ENCODE measurements at regions not wholly inside any gene's neighbourhood (a gene's known extent, or its start where the extent isn't known, plus 50 kb on each side); places are given as distances from the start of the nearest gene placed in this dataset.
A peak's percentile ranks its signal among the peaks of the same experiment; 100 is the strongest.
"Not testable (repeated sequence)": the region's sequence is repeated elsewhere in the genome, so short reads cannot be mapped to it uniquely, and the experiment has no call there.

DNA sequence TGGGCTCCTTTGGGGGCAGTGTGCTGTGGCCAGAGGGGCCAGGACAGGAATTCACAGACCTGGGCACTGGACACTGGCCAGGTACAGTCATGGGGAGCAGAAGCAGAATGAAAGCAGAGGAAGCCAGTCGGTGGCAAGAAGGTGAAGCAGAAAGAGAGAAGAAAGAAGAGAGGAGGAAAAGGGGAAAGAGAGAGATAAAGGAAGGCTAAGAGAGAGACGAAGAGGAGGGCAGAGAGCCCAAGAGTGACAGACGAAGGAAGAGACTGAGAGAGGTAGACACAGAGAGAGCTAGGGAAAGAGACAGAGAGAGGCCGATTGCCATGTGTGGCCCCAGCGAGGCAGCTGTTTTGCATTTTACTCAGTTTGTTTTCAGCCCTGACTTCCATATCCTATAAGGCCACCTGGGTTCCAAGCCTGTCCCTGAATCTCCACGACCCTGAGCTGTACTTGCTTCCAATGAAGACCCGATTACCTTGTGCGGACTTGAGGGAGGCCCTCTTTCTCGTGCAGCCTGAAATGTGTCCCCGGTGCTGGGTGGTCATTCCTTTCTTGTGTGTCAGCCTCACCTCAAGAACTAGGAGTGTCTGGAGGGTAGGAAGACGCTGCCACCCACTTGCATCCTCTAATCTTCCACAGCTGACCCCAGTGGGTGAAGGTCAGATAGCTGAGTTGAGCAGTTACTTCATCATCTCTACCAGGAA lies 73.9 kb downstream of the LSM3 start:
- no peak for DNase-seq (ENCODE audit: insufficient read length, low spot score)
- FAIRE-seq: no peak

DNA sequence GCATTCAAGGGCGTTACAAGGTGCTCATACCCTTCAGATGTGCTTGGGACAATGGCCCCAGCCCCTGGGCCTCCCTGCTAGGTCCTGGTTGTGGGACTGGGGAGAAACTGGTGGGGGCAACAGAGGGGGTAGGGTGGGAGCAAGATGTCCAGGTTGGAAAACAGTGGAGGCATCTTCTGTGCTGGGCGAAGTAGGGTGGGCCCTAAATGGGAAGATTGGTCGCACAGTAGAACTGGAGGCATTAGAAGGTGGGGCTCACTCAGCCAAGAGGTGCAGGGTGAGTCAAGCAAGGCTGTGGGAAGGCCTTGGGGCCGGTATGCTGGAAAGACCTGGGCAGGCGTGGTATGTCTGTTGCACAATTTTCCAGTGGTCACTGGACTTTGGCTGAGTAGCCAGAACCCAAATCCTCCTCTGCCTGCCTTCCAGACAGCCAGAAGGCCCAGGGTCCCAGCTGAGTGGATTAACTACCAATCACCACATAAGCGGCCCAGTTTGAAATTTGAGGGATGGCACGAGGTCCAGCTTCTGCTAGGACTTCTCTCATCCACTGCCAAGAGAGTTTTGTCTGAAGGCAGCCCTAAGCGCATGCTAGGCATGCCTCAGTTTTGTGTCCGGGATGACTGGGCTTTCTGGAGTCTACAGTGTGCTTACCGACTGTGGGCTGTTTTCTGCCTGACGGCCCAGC lies 74.5 kb downstream of the LSM3 start:
- no peak for FAIRE-seq

DNA sequence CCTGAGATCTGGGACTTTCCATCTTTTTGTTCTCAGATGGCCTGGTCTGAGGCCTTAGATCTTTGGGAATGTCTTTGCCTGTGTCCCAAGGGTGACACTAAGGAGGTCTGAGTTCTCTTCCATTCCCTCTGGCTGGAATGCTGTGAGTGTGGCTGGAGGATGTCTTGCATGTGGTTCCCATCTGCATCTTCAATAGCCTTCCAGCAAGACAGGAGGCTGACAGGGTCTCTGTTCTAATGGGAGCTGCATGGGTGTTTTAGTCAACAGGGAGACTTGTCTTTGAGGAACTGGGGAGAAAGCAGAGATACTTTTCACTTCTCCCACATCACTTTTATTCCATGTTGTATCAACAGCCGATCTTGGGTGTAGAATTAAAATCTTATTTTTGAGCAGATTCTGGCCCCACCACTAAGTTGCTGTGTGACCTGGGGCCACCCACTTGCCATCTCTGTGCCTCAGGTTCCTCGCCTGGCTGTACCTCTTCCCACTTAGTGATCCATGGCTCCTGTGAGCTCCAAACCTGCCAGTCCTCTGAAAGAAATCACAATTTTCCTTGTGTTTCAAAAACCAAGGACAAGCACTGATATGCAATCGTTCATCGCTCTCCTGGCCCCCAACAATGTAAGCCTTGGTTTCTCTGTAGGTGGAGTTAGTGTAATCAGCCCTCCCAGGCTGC lies 75.2 kb downstream of the LSM3 start:
- FAIRE-seq (no peak), DNase-seq (ENCODE audit: insufficient read length, low spot score) (no peak)

More for the DNA sequence above, 74.5 kb downstream of the LSM3 start:
- DNase-seq (ENCODE audit: insufficient read length, low spot score): no peak

DNA sequence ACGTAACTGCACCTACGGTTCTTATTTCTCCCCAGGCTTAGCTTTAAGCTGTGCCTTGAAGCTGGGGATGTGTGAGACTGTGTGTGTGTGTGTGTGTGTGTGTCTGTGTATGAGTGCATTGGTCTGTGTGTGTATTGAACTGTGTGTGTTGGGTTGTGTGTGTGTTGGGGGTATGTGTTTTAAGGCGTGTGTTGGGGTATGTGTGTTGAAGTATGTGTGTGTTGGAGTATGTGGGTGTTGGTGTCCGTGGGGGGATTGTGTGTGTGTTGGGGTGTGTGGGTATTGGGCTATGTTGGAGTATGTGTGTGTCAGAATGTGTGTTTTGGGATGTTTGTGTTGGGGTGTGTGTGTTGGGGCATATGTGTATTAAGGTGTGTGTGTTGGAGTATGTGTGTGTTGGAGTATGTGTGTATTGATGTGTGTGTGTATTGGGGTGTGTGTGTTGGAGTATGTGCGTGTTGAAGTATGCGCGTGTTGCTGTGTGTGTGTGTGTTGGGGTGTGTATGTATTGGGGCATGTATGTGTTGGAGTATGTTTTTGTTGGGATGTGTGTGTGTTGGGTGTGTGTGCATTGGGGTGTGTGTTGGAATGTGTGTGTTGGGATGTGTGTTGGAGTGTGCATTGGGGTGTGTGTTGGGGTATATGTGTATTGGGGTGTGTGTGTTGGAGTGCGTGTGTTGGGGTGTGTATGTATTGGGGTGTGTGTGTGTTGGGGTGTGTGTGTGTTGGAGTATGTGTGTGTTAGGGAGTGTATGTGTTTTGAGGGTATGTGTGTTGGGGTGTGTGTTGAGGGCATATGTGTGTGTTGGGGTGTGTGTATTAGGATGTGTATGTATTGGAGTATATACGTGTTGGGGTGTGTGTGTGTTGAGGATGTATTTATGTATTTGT lies 76.4 kb downstream of the LSM3 start:
- no peak for DNase-seq (ENCODE audit: insufficient read length, low spot score)
- no peak for FAIRE-seq

DNA sequence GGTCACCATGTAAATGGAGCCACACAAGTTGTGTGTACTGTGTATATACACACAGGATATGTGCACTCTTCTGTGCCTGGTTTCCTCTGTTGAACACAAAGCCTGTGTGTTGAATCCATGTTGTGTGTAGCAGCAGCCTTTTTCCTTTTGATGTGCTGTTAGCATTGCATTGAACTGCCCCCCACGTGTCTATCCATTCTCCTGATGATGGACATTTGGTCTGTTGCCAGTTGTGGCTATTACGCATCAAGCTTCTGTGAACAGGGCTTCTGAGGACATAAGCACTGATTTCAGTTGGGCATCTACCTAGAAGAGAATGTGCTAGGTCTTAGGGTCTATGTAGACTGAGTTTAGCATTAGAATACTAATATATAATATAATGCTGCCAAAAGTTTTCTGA lies 77.4 kb downstream of the LSM3 start:
- no peak for FAIRE-seq
- DNase-seq (ENCODE audit: insufficient read length, low spot score): no peak

DNA sequence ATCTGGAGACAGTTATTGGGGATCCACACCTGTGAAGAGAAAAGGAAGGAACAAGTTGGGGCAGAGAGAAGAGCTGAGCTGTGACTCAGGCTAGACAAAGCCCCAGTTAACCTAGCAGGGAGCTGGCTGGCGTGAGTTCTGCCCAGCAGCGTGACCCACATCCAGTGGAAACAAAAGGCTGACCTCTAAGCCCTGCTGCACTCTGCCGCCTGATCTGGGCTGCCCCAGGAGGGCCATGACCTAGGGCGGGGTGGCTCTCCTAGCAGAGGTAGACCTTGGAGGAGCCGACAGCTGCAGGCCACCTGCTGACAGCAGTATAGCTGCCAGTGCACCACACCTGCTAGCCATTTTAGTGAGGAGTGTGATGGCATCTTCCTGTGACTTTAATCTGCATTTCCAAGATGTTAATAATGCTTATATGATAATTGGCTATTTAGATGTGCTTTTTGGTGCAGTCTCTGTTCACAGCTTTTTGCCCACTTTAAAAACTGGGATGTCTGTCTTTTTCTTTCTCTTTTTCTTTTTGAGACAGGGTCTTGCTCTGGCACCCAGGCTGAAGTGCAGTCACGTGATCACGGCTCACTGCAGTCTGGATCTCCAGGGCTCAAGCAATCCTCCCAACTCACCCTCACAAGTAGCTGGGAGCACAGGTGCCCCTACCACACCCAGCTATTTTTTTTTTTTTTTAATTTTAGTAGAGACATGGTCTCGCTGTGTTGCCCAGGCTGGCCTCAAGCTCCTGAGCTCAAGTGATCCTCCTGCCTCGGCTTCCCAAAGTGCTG lies 78.1 kb downstream of the LSM3 start:
- FAIRE-seq: no peak
- no peak for DNase-seq (ENCODE audit: insufficient read length, low spot score)

DNA sequence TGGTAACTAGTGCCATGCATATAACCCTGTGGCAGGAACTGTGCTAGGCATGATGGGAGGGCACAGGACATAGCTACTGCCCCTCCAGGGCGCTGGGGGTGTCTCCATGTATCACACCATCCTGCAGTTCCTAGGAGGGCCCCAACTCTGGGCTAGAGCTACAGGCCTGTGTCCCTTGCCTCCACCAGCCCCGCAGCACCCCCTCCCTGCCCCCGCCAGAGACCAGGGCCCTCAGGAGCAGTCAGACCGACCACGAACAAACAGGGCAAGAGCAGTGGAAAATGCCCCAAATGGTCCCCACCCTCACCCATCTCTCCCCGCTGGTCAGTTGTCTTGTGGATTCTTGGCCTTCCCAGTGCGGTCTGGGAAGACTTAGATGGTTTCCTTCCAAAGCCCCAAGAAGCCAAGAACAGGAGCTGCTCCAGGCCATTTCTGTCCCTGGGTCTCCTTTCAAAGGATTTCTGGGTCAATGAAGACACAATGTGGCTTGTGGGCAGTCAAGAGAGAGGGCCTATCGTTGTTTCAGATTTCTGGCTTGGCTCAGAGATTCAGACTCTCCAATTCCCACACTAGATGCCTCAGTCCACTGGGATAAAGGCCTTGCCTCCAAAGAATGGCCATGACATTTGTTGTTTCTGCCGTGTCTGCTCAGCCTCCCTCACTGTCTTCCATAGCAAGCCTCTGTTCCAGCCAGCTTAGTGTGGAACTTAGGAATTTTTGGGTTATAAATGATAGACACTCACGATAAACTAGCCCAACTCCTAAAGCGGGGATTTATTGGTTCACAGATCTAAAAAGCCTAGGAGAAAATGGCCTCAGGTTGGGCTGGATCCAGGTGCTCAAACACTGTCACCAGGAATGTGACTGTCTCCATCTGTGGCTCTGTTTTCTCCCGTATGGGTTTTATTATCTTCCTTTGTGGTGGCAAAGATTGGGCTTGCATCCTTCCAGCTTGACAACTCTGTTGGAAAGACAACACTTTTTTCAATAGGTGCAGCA lies 80.6 kb downstream of the LSM3 start:
- DNase-seq (ENCODE audit: insufficient read length, low spot score) (no peak), FAIRE-seq (no peak)

DNA sequence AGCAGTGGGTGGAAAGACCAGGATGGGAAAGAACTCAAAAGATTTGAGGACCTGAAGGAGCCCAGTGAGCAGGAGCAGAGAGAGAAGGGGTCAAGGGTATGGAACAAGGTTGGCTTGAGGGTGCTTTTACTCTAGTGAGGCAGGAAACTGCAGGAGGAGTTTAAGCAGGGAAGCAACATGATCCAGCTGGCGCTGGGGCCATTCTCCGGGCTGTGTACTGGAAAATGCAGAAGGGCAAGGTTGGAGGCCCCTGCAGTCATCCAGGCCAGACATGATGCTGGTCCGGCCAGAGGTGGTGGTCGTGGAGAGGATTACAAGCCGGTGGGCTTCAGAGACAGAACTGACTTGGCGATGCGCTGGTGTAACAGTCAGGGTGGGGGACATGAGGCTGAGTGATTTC lies 81.8 kb downstream of the LSM3 start:
- DNase-seq (ENCODE audit: insufficient read length, low spot score) (no peak), FAIRE-seq (no peak)

DNA sequence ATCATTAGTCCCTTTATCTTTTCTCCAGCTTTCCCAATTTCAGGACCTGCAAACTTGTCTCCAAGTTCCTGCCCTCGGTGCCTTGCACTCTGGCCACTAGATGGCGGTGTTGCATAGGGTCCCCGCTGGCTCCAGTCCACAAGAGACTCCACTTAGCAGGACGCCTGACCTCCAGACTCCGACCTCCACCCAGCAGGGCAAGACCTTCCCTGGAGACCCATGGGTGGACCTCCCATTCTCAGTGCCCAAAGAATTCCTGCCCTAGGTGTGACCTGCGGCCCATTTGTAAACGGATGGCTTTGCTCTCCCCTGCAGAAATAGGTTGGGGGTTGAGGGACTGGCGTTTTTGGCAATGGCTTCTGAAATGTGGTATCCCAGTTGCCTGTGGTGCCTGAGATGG lies 82.6 kb downstream of the LSM3 start:
- FAIRE-seq (peak; percentile 76), DNase-seq (ENCODE audit: insufficient read length, low spot score) (peak; percentile 82)

DNA sequence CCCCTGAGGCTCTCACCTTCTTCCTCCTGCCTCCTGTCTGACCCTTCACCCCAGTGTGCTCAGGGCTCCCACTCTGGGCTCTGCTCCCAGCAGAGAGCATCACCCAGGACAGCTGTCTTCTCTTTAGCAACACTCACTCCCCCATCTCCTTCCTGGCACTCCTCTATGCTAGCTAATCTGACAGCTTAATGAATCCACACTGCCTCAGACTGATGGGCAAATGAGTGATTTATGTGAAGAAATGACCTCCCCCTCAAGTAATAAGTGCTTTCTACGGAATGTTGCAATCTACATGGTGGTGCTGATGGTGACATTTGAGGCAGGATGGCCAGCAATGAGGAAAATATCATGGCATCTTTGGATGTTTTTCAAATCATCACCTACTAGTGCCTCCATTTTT lies 83.6 kb downstream of the LSM3 start:
- FAIRE-seq (no peak), DNase-seq (ENCODE audit: insufficient read length, low spot score) (no peak)

DNA sequence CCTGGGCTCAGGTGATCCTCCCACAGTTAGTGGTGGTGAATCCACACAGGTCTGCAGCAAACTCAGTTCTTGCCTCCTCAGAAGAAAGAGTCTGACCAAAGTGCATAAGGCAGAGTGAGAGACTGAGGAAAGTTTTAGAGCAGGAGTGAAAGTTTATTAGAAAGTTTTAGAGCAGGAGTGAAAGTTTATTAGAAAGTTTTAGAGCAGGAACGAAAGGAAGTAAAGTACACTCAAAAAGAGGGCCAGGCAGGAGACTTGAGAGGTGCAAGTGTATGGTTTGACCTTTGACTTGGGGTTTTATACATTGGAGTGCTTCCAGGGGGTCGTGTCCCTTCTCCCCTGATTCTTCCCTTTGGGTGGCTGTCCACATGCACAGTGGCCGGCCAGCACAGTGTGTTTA lies 84.2 kb downstream of the LSM3 start:
- DNase-seq (ENCODE audit: insufficient read length, low spot score) (no peak), FAIRE-seq (no peak)

DNA sequence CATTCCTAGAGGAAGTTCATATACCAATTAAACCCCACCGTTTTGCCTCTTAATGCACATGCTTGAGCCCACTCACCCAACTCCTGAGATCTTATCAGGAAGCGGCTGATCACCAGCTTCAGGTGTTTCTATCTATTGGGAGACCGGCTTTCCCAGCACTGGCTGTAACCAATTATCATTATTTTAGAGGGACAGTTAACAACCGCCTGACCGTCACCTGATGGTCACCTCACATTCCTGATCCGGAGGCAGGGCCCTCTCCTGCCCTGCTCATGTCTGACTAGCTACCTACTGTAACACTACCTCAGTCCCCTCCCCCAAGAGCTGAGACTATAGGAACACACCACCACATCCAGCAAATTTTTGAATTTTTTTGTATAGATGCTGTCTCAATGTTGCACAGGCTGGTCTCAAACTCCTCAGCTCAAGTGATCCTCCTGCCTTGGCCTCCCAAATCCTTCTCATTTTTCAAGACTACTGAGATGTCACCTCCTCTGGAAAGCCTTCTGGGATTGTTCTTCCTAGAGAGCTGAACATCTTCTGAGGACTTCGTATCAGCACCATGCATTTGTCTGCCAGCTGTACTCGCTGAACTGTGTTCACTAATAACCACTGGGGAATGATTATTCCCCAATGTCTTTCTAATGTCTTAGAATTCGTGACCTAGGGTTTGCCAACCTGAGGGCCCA lies 84.8 kb downstream of the LSM3 start:
- FAIRE-seq: no peak

DNA sequence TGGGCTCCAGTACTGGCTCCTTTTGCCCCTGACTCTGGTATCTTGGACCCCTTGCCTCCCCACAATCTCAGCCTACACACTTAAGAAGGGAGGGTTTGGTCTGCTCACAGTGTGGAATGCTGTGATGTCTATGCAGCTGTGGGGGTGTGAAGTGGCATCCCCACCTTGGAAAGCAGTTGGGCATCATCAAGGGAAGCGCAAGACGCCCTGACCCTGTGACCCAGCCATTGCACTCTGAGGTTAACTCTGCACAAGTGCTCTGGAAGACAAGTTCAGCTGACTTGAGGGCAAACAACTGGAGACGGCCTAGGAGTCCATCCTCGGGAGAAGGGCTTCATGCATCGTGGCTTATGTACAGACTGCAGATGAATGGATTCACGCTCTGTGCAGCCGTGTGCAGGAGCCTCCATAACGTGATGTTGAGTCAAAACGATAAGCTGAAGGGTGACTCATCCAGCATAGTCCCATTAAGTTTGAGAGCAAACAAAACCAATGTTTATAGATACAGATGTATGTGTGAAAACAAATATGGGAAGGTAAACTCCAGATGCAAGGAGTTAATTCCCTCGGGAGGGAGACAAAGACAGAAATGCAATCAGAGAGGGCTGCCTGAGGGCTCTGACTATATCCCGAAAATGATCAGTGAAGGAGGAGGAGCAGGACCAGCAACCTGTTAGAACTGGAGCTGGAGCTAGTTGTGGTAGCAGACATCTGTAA lies 86.8 kb downstream of the LSM3 start:
- DNase-seq (ENCODE audit: insufficient read length, low spot score) (no peak), FAIRE-seq (no peak)

More for the DNA sequence above, 84.8 kb downstream of the LSM3 start:
- no peak for DNase-seq (ENCODE audit: insufficient read length, low spot score)

DNA sequence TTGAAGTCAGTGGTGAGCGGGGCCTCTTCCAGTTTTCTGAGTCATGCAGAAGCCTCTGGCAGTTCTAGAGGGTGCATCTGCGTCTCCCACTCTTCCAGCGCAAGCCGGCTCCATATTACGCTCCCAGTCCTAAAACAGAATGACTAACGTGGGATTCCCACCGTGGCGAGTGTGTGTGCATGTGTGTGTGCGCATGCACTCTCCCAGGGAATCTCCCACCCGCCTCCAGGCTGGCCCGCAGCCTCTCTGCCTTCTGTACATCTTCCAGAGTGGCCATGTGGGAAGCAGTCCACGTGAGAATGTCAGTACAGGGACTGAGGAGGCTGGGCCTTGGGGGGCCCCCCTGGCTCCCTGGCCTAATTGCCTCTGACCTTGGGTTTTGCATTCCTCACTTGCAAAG lies 87.7 kb downstream of the LSM3 start:
- DNase-seq (ENCODE audit: insufficient read length, low spot score): no peak
- FAIRE-seq: no peak

DNA sequence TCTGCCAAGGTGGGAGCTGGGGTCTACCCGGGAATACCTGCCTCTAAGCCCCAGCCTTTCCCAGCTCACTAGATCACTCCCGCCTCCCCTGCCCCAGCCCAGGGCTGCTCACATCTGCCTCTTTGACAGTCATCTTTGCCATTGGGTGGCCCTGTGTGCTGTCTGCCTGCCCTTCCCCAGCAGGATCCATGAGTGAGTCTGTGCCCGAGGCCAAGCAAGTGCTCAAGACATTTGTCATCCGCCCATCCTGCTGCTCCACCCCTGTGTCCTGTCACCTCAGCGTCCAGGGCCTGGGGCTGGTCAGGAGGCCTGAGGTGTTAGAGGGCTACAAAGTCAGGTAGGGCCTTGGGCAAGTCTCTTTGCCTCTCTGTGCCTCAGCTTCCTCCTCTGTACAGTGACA lies 89.4 kb downstream of the LSM3 start:
- no peak for FAIRE-seq
- no peak for DNase-seq (ENCODE audit: insufficient read length, low spot score)

DNA sequence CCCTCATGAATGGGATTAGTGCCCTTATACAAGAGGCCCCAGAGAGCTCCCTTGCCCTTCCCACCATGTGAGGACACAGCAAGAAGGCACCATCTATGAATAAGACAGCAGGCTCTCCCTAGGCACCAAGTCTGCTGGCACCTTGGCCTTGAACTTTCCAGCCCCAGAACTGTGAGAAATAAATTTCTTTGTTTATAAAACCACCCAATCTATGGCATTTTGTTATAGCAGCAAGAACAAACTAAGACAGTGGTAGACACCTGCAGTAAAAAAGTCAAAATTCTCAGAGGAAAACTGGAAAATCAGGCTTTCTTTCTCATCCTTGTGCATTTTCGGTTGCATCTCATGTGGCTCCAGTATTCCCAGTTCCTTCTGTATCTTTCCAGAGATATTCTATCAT lies 90.3 kb downstream of the LSM3 start:
- DNase-seq (ENCODE audit: insufficient read length, low spot score) (no peak), FAIRE-seq (no peak)

DNA sequence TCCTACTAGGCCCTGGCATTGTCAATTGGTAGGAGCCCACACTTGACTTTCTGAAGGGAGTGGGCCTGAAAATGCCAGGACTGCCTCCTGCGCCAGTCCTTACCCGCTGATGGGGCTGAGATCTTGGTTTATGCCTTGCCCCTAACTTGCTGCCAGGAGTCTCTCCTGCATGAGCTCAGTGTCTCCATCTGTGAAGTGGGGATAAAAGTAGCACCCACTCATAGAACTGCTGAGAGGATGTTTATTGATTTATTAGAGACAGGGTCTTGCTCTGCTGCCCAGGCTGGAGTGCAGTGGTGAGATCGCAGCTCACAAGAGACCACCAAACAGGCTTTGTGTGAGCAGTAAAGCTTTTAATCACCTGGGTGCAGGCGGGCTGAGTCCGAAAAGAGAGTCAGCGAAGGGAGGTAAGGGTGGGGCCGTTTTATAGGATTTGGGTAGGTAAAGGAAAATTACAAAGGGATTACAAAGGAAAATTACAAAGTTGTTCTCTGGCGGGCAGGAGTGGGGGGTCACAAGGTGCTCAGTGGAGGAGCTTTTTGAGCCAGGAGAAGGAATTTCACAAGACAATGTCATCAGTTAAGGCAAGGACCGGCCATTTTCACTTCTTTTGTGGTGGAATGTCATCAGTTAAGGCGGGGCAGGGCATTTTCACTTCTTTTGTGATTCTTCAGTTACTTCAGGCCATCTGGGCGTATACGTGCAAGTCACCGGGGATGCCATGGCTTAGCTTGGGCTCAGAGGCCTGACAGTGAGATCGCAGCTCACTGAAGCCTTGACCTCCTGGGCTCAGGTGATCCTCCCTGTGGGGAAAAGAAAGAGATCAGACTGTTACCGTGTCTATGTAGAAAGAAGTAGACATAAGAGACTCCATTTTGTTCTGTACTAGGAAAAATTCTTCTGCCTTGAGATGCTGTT lies 93.7 kb downstream of the LSM3 start:
- not testable (repeated sequence) for FAIRE-seq; DNase-seq (ENCODE audit: insufficient read length, low spot score)
